HG03469 (cell line): ENCODE measurements at regions not wholly inside any gene's neighbourhood (a gene's known extent, or its start where the extent isn't known, plus 50 kb on each side); places are given as distances from the start of the nearest gene placed in this dataset.
A peak's percentile ranks its signal among the peaks of the same experiment; 100 is the strongest.

Experiments
- ATAC-seq: cut with Tn5 transposase; IDR thresholded peaks from one replicate; pipeline ENCODE4 v1.9.1; 2021; ENCODE audit warnings: mild to moderate bottlenecking, moderate library complexity, moderate number of reproducible peaks; ENCODE audit not compliant: unreplicated experiment

DNA sequence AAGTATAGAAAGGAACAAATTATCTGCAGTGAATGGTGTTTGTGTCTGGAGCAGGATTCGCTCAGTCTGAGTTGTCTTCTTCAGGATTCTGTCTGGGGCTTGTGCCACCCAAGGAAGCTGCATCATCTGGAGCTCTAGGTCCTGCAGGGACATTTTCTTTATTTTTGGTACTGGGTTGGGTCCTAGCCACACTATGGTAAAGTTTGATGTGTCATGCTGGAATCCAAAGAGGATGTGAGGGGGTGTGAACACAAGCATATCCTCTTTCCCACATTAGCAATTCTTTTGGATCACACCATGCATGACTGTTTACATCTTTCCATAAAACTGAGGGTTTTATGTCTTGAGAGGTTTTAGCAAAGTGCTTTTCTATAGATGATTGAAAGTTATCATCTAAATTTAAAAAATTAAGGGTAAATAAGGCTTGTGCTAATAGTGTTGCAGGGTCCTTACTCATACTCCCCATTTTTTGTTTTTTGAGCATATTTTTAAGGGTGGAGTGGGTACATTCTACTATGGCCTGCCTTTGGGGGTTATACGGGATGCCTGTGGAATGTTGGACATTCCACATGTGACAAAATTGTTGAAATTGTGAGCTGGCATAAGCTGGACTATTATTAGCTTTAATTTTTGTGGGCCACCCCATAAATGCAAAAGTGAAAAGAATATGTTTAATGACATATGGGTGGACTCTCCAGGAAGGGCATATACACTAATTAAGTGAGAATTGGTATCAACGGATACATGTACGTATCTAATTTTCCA, 152.0 kb upstream of the HMCN1 start:
- no peak for ATAC-seq

DNA sequence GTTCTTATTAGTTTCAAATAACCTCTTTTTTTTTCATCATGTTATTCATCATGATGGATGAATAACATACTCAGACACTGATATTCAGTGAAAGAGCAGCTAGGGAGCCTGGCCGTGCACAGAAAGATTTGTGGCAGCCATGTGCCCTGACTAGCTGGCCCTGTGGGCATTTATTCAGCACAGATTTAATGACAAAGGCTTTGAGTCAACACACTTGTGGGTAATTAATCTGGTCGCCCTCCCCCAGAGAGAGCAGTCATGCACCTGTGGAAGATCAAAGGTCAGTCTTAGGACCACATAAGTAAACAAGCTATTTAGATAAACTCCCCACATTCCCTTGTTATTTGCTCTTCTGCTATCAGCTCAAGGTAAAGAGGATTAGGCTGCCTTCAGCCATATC, 153.2 kb upstream of the HMCN1 start:
- no peak for ATAC-seq

DNA sequence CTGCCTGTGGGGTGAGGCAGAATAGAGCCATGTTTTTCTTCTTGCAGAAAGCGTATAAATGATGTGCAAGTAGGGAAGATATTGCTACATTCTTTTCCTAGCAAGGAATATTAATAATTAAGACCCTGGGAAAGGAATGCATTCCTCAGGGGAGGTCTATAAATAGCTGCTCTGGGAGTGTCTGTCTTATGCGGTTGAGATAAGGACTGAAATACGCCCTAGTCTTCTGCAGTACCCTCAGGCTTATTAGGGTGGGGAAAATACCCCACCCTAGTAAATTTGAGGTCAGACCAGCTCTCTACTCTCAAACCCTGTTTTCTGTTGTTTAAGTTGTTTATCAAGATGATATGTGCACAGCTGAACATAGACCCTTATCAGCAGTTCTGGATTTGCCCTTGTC, 155.9 kb upstream of the HMCN1 start:
- ATAC-seq: no peak

- ATAC-seq: no peak
Observed at GRCh38 chr1:185574139-185574875, 159.9 kb upstream of the HMCN1 start.

DNA sequence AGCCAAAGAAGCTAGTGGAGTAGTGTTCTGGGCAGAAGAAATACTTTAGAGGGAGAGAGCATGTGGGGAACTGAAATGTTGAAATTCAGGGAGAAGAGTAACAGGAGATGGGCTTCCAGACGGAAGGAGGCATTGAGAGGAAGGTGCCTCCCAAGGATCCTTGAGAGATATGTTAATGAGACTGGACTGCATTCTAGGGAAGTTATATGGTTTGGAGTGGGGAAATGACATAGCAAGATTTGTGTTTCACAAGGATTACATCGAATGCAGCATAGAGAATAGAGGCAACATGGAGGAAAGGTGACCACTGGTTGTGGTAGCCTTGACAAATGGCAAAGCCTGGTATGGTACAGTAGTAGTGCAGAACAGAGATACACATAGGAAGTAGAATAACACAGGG, 160.5 kb upstream of the HMCN1 start:
- ATAC-seq: no peak

DNA sequence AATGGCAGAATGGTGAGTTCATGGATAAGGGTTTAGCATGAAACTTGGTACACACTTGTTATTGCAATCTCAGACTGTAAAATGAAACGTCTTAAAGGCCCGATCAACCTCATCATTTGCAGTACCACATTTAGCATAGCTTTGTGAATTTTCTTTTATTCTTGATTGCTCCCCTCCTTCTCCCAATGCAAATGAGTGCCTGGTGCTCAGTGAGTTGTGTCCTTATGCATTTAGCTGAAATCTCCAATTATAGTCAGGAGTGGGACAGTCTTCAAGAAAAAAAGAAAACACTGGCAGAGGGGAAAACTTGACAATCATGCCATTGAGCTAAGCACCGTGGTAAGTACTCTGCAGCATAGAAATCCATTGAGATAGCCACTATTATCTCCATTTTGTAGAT, 161.0 kb upstream of the HMCN1 start:
- ATAC-seq: no peak

GRCh38 chr1:185570962-185571361, 163.2 kb upstream of the HMCN1 start:
- ATAC-seq: no peak

- ATAC-seq: no peak
Observed at GRCh38 chr1:185568155-185569123, 165.8 kb upstream of the HMCN1 start.

DNA sequence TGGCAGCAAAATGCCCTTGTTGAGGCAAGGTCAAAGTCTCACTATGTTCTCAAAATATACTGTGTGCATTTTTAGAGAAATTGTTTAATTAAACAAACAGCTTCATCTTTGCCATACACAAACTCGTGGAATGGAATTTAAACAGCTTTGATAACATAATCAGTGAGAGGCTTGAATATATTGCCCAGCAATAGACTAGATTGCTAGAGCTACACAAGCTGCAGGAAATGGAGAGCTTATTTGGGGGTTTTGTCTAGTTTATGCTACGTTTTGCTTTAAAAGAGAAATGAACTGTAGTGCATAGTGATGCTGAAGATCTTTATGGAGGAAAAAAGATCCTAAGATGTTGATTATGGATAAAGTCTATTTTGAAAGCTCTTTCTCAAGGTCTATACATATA, 166.8 kb upstream of the HMCN1 start:
- no peak for ATAC-seq

GRCh38 chr1:185566995-185567394, 167.2 kb upstream of the HMCN1 start:
- peak; percentile 64 for ATAC-seq

GRCh38 chr1:185565302-185565701, 168.9 kb upstream of the HMCN1 start:
- ATAC-seq: no peak

DNA sequence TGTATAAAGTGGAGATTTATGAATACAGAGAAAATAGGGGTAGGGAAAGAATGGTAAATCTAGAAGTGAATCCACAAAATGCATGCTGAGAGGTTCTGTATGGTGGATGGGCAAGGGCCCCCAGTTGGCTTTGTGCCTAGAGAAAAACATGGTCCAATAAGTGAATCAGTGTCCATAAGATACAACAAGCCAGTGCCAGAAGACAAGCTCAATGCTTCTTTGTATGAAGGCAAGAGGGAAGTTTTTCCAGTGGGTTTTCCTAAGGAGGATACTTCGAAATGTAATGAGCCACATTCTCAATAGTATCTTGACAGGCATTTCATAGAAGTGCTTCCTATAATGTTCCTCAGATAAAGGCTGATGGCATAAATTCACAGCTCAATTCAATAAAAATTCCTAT, 169.4 kb upstream of the HMCN1 start:
- no peak for ATAC-seq

DNA sequence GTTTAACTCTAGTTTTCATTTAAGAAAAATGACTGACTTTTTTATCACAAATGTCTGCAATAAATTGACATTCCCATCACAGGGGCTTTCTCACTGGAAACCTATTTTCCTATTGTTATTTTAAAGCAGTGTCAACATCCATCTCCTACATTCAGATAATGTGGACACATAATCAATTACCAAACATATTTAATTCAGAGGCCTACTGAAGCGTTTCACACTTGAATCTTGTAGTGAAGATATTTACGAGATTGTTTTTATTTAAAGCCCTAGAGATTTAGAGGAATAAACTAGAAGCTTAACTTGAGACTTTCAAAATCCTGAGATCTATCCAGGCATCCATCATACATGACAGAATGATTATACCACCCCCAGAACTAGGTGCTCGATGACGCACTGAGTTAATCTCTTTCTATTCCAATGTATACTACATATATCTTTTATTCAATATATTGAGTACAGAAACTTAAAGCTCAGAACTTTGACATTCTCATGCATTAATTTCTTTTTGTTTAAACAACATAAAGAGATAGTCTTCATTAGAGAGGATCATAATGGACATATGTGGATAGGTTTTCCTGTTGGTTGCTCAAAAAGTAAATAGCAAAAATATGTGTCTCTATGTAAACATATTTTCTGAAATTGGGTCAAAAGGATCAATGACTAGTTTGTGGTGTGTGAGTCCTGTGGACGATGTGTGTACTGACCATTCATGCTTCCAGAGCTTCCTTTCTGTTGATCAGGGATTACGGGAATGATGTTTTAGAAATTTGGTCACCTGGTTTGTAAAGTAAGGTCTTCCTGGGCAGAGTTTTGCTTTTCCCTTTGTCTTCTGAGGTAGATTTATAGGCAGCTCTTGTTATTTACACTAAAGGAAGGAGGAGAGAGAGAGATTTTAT, 171.5 kb upstream of the HMCN1 start:
- no peak for ATAC-seq

- no peak for ATAC-seq
Observed at GRCh38 chr1:185561629-185562028, 172.6 kb upstream of the HMCN1 start.

DNA sequence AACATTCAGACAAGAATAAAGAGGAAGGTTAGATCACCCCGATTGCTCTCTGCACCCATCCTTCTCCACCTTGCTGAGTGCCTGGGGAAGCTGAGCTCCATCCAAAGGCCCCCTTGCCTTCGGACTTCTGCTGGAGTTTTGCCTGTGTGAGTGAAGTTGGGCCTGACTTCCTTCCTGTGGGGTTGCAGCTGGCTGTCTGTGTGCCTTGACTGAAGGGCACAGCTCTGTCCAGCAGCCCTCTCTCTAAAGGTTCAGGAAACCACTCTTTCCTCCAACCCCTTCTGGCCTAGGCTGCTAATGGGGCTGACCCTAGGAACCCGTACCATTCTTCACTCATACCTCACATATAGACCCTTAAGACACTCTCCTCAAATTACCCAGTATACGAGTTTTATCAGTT, 173.4 kb upstream of the HMCN1 start:
- ATAC-seq: no peak

DNA sequence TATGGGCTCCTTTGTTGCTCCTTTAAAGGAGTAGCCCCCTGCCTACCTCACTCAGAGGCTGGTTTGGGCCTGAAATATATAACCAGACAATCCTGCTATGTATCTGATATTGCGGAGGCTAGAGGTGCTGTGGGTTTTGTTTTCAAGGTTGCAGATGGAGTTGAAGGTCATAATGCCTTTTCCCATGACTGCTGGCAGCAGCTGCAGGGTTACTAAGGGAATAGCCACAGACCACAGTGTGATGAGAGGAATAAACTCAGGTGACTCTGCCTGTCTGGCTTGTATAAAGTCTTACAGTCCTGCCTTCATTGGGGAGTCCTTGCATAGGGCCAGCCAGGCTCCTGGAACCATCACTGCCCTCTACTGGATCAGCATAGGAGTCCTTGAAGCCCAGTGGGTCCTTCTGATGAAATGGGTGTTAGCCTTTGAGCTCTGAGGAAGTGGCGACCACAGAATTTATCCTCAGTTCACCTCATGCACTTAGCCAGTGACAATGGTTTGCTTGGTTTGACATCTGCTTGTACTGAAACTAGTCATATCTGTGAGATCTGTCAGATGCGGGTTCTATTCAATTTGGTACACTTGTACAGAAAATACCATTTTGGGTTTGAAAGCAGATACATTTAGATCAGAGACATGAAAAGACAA, 174.4 kb upstream of the HMCN1 start:
- ATAC-seq: peak; percentile 96

- ATAC-seq: no peak
Observed at GRCh38 chr1:185559151-185559550, 175.0 kb upstream of the HMCN1 start.

GRCh38 chr1:185556561-185556960, 177.6 kb upstream of the HMCN1 start:
- no peak for ATAC-seq

DNA sequence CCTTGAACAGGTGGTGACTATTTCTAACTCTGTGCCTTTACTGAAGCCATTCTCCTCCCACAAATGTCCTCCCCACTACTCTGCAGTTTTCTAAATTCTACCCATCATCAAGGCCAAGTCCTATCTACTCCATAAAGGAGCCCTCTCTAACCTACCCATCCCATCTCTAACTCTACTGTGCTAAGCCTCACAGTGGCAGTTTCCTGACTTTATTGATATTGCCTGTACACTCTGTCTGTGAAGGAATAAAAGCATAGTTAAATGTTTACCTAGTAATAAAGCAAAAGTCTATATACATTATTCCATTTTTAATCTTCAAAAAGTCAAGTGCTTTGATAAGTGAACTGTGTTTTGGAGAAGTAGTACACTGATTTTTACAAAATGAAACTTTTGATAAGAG, 178.4 kb upstream of the HMCN1 start:
- no peak for ATAC-seq

GRCh38 chr1:185551008-185551407, 183.2 kb upstream of the HMCN1 start:
- ATAC-seq: no peak
